Ectodermal cell (in vitro differentiated cells): ENCODE measurements at regions not wholly inside any gene's neighbourhood (a gene's known extent, or its start where the extent isn't known, plus 50 kb on each side); places are given as distances from the start of the nearest gene placed in this dataset.

ENCODE experiments used
- H3K27ac ChIP-seq: 2 replicates; pipeline ENCODE4 v1.7.0; 2013; ENCODE audit warnings: mild to moderate bottlenecking, low read depth, low read length; ENCODE audit not compliant: insufficient read depth, poor library complexity, severe bottlenecking
- H3K27me3 ChIP-seq: 2 replicates; pipeline ENCODE4 v1.7.0; 2013; ENCODE audit warnings: mild to moderate bottlenecking, low read length; ENCODE audit not compliant: insufficient read depth, control insufficient read depth, poor library complexity, severe bottlenecking
- H3K36me3 ChIP-seq: one replicate; pipeline ENCODE4 v1.7.0; 2013; ENCODE audit warnings: low read length; ENCODE audit not compliant: control insufficient read depth, insufficient read depth
- H3K4me1 ChIP-seq: one replicate; pipeline ENCODE4 v1.7.0; 2013; ENCODE audit warnings: low read length; ENCODE audit not compliant: control insufficient read depth, insufficient read depth
- H3K4me3 ChIP-seq: 2 replicates; pipeline ENCODE4 v1.7.0; 2013; ENCODE audit warnings: low read depth, low read length, control low read depth; ENCODE audit not compliant: insufficient read depth
- H3K9me3 ChIP-seq: 2 replicates; pipeline ENCODE4 v1.7.0; 2013; ENCODE audit warnings: mild to moderate bottlenecking, low read length, moderate library complexity; ENCODE audit not compliant: control insufficient read depth
- WGBS, 2 experiments: methylation state at CpG; one replicate each; pipeline ENCODE4 v1.1.7; 2013; ENCODE audit warnings: missing lambda C conversion rate in 2 of 2; 5-methylcytosine and 5-hydroxymethylcytosine counted together

GRCh38 chr12:125610292-125610691 lies 545.1 kb downstream of the AACS start:
- Histone ChIP-seq H3K4me1 (no peaks in the 10 kb centered on the region), H3K27me3 (no peaks in the 10 kb centered on the region)
- WGBS, 2 experiments: 91 to 95% methylated on average over 4 to 5 of the region's 5 CpGs

GRCh38 chr12:125610971-125611370 lies 545.7 kb downstream of the AACS start:
- WGBS, 2 experiments: 89 to 100% methylated on average over 1 to 2 of the region's 2 CpGs
- H3K9me3 ChIP-seq: no peaks in the 10 kb centered on the region
- no peak overlapping the region for H3K27ac ChIP-seq
- no peaks in the 10 kb centered on the region for H3K4me1 ChIP-seq
- no peak overlapping the region for H3K4me3 ChIP-seq
- no peaks in the 10 kb centered on the region for H3K36me3 ChIP-seq
- no peaks in the 10 kb centered on the region for H3K27me3 ChIP-seq

More at GRCh38 chr12:125610292-125610691, 545.1 kb downstream of the AACS start:
- H3K4me3 ChIP-seq: no peak overlapping the region
- H3K9me3 ChIP-seq: no peaks in the 10 kb centered on the region
- no peaks in the 10 kb centered on the region for H3K36me3 ChIP-seq
- no peak overlapping the region for H3K27ac ChIP-seq

GRCh38 chr12:125614058-125614457 lies 548.8 kb downstream of the AACS start:
- Histone ChIP-seq H3K4me1 (no peaks in the 10 kb centered on the region), H3K36me3 (no peaks in the 10 kb centered on the region), H3K9me3 (no peaks in the 10 kb centered on the region), H3K4me3 (no peak overlapping the region), H3K27ac (no peak overlapping the region), H3K27me3 (no peaks in the 10 kb centered on the region)
- WGBS, 2 experiments: 95 to 100% methylated on average over 1 of the region's 1 CpG

- no peak overlapping the region for H3K4me3 ChIP-seq
- 92 to 95% methylated on average over 2 of the region's 2 CpGs for WGBS, 2 experiments
- H3K27me3 ChIP-seq: no peaks in the 10 kb centered on the region
- no peak overlapping the region for H3K27ac ChIP-seq
- no peaks in the 10 kb centered on the region for H3K4me1 ChIP-seq
- H3K9me3 ChIP-seq: no peaks in the 10 kb centered on the region
- H3K36me3 ChIP-seq: no peaks in the 10 kb centered on the region
These were observed 554.5 kb downstream of the AACS start for GRCh38 chr12:125619723-125620122.

GRCh38 chr12:125633686-125634085 lies 568.5 kb downstream of the AACS start:
- no peak overlapping the region for H3K4me3 ChIP-seq
- no peaks in the 10 kb centered on the region for H3K27me3 ChIP-seq
- no peak overlapping the region for H3K27ac ChIP-seq
- H3K9me3 ChIP-seq: no peaks in the 10 kb centered on the region
- no peaks in the 10 kb centered on the region for H3K36me3 ChIP-seq
- H3K4me1 ChIP-seq: no peaks in the 10 kb centered on the region

GRCh38 chr12:125634813-125635212 lies 569.6 kb downstream of the AACS start:
- Histone ChIP-seq H3K9me3 (no peaks in the 10 kb centered on the region), H3K27me3 (no peaks in the 10 kb centered on the region), H3K36me3 (no peaks in the 10 kb centered on the region), H3K4me3 (no peak overlapping the region), H3K27ac (no peak overlapping the region), H3K4me1 (no peaks in the 10 kb centered on the region)
- WGBS, 2 experiments: 84 to 98% methylated on average over 1 of the region's 1 CpG

- Histone ChIP-seq H3K27me3 (no peaks in the 10 kb centered on the region), H3K4me1 (no peaks in the 10 kb centered on the region), H3K9me3 (no peaks in the 10 kb centered on the region), H3K36me3 (no peaks in the 10 kb centered on the region), H3K4me3 (no peak overlapping the region), H3K27ac (no peak overlapping the region)
- 95% methylated on average over 13 of the region's 13 CpGs for whole genome bisulfite sequencing, 2 experiments
These were observed 574.6 kb downstream of the AACS start for GRCh38 chr12:125639826-125640225.

- no peaks in the 10 kb centered on the region for H3K36me3 ChIP-seq
- H3K27me3 ChIP-seq: no peaks in the 10 kb centered on the region
- H3K9me3 ChIP-seq: no peaks in the 10 kb centered on the region
- 90 to 93% methylated on average over 2 of the region's 2 CpGs for WGBS, 2 experiments
- H3K4me1 ChIP-seq: no peaks in the 10 kb centered on the region
- no peak overlapping the region for H3K27ac ChIP-seq
- no peak overlapping the region for H3K4me3 ChIP-seq
These were observed 577.8 kb downstream of the AACS start for GRCh38 chr12:125643055-125643454.

- Histone ChIP-seq H3K27ac (no peak overlapping the region), H3K4me1 (no peaks in the 10 kb centered on the region), H3K9me3 (no peaks in the 10 kb centered on the region), H3K27me3 (no peaks in the 10 kb centered on the region), H3K36me3 (no peaks in the 10 kb centered on the region), H3K4me3 (no peak overlapping the region)
- 93 to 97% methylated on average over 5 of the region's 5 CpGs for WGBS, 2 experiments
These were observed 580.5 kb downstream of the AACS start for GRCh38 chr12:125645724-125646123.

GRCh38 chr12:125650587-125650986 lies 585.4 kb downstream of the AACS start:
- WGBS, 2 experiments: 94 to 95% methylated on average over 19 of the region's 19 CpGs
- Histone ChIP-seq H3K4me1 (no peaks in the 10 kb centered on the region), H3K4me3 (no peak overlapping the region), H3K36me3 (no peaks in the 10 kb centered on the region), H3K27ac (no peak overlapping the region), H3K27me3 (no peaks in the 10 kb centered on the region), H3K9me3 (no peaks in the 10 kb centered on the region)

GRCh38 chr12:125651625-125652024 lies 586.4 kb downstream of the AACS start:
- H3K4me3 ChIP-seq: no peak overlapping the region
- no peaks in the 10 kb centered on the region for H3K36me3 ChIP-seq
- H3K9me3 ChIP-seq: no peaks in the 10 kb centered on the region
- H3K27me3 ChIP-seq: no peaks in the 10 kb centered on the region
- H3K27ac ChIP-seq: no peak overlapping the region
- 92 to 95% methylated on average over 4 of the region's 4 CpGs for WGBS, 2 experiments
- no peaks in the 10 kb centered on the region for H3K4me1 ChIP-seq
